C4-2B (cell line): ENCODE measurements at regions not wholly inside any gene's neighbourhood (a gene's known extent, or its start where the extent isn't known, plus 50 kb on each side); places are given as distances from the start of the nearest gene placed in this dataset.

Experiments
- H3K27ac ChIP-seq: fragments of 450-650 bp; 2 replicates; pipeline ENCODE4 v1.5.1; 2017
- ZFX ChIP-seq: fragments of 450-650 bp; IDR thresholded peaks from 2 replicates; pipeline ENCODE4 v1.6.1; 2017
- TF ChIP-seq, protein P1 (sequence below): fragments of 450-650 bp; conservative IDR thresholded peaks from 2 replicates; pipeline ENCODE4 v1.5.1; 2017; ENCODE audit warnings: mild to moderate bottlenecking

DNA sequence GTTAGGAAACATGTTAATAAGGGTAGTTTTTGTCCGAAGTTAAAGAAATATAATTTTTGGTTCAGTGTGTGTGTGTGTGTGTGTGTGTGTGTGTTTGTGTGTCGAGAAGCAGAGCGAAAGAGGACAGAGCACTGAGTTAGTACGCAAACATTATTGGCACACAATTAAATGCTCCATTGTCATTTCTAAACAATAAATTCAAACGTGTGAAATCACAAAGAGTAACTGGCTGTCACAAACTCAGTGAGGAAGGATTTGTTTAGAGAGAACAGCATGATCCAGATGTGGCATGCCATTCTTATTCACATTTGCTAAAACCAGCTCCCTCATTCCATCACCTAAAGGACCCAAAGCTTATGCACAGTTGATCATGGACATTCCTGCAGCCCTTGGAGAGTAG is 970.8 kb downstream of the DTWD2 start:
- H3K27ac ChIP-seq, result no peak overlapping the region
- TF ChIP-seq, protein P1, sequence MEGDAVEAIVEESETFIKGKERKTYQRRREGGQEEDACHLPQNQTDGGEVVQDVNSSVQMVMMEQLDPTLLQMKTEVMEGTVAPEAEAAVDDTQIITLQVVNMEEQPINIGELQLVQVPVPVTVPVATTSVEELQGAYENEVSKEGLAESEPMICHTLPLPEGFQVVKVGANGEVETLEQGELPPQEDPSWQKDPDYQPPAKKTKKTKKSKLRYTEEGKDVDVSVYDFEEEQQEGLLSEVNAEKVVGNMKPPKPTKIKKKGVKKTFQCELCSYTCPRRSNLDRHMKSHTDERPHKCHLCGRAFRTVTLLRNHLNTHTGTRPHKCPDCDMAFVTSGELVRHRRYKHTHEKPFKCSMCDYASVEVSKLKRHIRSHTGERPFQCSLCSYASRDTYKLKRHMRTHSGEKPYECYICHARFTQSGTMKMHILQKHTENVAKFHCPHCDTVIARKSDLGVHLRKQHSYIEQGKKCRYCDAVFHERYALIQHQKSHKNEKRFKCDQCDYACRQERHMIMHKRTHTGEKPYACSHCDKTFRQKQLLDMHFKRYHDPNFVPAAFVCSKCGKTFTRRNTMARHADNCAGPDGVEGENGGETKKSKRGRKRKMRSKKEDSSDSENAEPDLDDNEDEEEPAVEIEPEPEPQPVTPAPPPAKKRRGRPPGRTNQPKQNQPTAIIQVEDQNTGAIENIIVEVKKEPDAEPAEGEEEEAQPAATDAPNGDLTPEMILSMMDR, result no peak
- no peak for TF ChIP-seq ZFX

DNA sequence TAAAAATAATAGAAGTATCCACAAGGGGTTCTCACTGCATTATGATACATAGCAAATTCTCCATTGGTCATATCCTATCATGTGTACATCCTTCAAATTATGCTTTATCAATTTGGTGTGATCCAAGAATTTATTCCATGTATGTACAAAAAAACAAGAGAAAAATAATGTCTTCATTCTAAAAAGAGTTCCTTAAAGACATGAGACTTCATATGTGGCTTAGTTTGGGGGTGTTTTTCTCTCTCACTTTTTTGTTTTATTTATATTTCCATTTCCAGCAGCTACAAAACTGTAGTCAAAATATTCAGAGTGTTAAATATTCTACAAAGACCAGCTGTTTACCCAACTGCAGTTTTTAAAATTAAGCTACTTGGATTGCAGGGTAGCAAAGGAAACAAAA is 972.0 kb downstream of the DTWD2 start:
- TF ChIP-seq ZFX, result no peak
- TF ChIP-seq, protein P1, result no peak
- no peak overlapping the region for H3K27ac ChIP-seq

DNA sequence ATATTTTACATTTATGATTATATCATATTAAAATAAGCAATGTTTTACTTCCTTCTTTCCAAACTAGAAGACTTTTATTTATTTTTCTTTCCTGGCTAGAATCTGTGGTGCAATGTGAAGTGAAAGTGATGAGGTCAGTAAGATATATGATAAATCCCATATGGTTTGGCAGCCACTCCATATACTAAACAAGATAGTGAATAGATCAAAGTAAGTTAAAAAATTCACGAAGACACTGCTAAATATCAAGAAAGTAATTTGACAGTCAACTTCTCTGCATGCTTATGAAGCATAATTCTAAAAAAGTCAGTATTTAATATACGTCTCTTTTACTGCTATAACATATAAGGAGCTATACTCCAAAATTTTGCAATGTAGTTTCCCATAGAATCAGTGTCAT is 972.8 kb downstream of the DTWD2 start:
- no peak overlapping the region for H3K27ac ChIP-seq
- no peak for TF ChIP-seq ZFX
- TF ChIP-seq, protein P1, result no peak

DNA sequence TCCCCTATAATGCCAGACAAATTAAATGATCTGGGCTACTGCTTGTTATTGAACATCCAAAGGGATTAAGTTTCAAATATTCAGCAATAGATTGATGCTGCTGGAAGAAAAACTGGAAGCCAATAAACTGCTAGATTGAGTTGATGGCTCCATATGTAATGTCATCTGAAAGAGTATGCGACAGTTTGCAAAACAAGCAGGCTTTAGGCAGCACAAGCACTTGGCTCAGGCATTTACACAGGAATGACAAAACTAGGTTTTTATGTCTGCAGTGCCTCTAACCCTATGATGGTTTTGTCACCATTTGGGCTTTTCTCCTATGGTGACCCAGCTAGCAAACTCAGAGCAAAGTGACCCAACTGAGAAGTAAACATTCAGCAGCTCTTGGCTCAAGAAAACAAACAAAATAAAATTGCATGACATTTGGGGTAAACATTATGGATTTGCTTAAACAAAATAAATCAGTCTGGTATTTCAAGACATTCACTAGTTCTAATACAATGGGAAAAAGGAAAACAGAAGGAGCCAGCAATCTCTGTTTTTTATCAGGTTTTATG is 978.5 kb downstream of the DTWD2 start:
- no peak overlapping the region for H3K27ac ChIP-seq
- no peak for TF ChIP-seq ZFX
- TF ChIP-seq, protein P1, result no peak

DNA sequence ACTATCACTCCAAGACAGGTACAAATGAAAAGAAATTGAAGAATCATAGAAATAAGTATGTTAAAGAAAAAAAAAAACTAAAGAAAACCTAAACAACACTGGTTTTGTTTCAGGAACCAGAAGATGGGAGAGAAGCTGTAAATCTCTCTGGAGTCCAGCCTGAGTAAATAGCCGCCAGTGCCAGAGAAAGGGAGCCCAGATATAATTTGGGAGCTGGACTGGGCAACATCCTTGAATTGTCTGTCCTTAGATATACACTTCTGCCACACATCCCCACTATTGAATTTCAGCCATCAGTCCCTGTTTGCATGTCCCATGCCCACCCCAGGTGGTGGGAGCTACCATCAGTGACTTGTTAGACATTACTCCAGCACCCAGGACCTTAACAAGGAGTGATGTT is 979.6 kb downstream of the DTWD2 start:
- no peak overlapping the region for H3K27ac ChIP-seq
- TF ChIP-seq, protein P1, result no peak
- no peak for TF ChIP-seq ZFX

DNA sequence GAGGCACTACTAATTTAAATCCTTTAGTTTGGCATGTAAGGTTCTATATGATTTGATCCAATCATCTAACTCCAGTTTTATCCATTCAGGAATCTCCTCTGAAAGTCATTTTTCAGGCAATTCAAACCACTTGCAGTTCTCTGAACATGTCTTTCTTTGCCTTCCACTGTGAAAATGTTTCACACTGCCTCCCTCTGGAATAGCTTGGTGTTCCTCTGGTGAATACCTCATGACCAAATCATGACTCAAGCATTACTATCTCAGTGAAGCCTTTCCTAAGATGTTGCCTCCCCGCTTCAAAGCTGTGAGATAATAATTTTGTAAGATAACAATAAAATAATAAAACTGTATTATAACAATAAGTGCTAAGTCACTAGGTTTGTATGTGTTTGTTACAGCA is 981.1 kb downstream of the DTWD2 start:
- TF ChIP-seq, protein P1, result no peak
- TF ChIP-seq ZFX, result no peak
- no peak overlapping the region for H3K27ac ChIP-seq

DNA sequence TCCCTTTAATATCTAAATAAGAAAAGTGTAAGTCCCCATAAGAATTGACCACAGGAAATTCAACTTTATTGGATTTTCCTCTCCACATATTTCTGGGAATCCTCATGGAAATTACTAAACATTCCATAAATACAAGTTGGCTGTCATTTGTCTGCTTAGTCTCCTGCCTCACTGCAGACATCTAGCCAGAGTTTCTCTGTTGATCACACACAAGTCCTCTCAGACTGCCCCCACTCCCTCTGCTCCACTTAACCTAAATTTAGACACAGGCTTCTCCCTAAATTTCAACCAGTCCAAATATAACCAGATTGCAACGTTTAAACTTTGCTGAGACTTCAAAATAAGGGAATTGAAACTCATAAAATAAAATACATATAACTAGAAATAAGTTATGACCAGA is 982.1 kb downstream of the DTWD2 start:
- no peak overlapping the region for H3K27ac ChIP-seq
- TF ChIP-seq, protein P1, result no peak
- TF ChIP-seq ZFX, result no peak
